Trophoblast cell (in vitro differentiated cells and primary cell): ENCODE measurements at regions not wholly inside any gene's neighbourhood (a gene's known extent, or its start where the extent isn't known, plus 50 kb on each side); places are given as distances from the start of the nearest gene placed in this dataset.

Experiments used
- DNase-seq, 2 donors: peaks; one replicate each; pipeline ENCODE4 v3.0.0-alpha.2; 2016
- H2AFZ ChIP-seq: 2 replicates; pipeline ENCODE4 v1.6.1; 2013; ENCODE audit warnings: low read length, moderate library complexity, mild to moderate bottlenecking; ENCODE audit not compliant: insufficient read depth, poor library complexity
- H2AK5ac ChIP-seq: 2 replicates; pipeline ENCODE4 v1.6.1; 2013; ENCODE audit warnings: mild to moderate bottlenecking, low read length
- H2BK120ac ChIP-seq: 2 replicates; pipeline ENCODE4 v1.6.1; 2013; ENCODE audit warnings: low read length, mild to moderate bottlenecking, moderate library complexity; ENCODE audit not compliant: insufficient read depth, poor library complexity
- H2BK12ac ChIP-seq: 2 replicates; pipeline ENCODE4 v1.6.1; 2013; ENCODE audit warnings: mild to moderate bottlenecking, low read length, moderate library complexity
- H2BK5ac ChIP-seq: 2 replicates; pipeline ENCODE4 v1.6.1; 2013; ENCODE audit warnings: low read length, low read depth, moderate library complexity, mild to moderate bottlenecking; ENCODE audit not compliant: poor library complexity
- H3K14ac ChIP-seq: 2 replicates; pipeline ENCODE4 v1.6.1; 2013; ENCODE audit warnings: mild to moderate bottlenecking, low read length
- H3K18ac ChIP-seq: 2 replicates; pipeline ENCODE4 v1.6.1; 2013; ENCODE audit warnings: mild to moderate bottlenecking, low read length
- H3K23ac ChIP-seq: 2 replicates; pipeline ENCODE4 v1.6.1; 2013; ENCODE audit warnings: low read length
- H3K27ac ChIP-seq: 2 replicates; pipeline ENCODE4 v1.5.1; 2013; ENCODE audit warnings: low read depth, mild to moderate bottlenecking, inconsistent platforms, low read length, moderate library complexity
- H3K27me3 ChIP-seq: 2 replicates; pipeline ENCODE4 v1.6.1; 2013; ENCODE audit warnings: inconsistent platforms, mild to moderate bottlenecking, low read length, moderate library complexity; ENCODE audit not compliant: insufficient read depth
- H3K36me3 ChIP-seq, 2 experiments: 1 replicate in 1 of 2; 2 replicates in 1 of 2; pipeline ENCODE4 v1.6.1; 2013; ENCODE audit warnings: low read length in 2 of 2, mild to moderate bottlenecking in 2 of 2, moderate library complexity in 1 of 2; ENCODE audit not compliant: insufficient read depth in 2 of 2, control insufficient read depth in 1 of 2
- H3K4ac ChIP-seq: 2 replicates; pipeline ENCODE4 v1.6.1; 2013; ENCODE audit warnings: low read depth, mild to moderate bottlenecking, low read length, moderate library complexity
- H3K4me1 ChIP-seq, 2 experiments: 1 replicate in 1 of 2; 2 replicates in 1 of 2; pipeline ENCODE4 v1.6.1; 2013; ENCODE audit warnings: low read length in 2 of 2, mild to moderate bottlenecking in 2 of 2, moderate library complexity in 1 of 2; ENCODE audit not compliant: insufficient read depth in 2 of 2, control insufficient read depth in 1 of 2
- H3K4me2 ChIP-seq: 2 replicates; pipeline ENCODE4 v1.6.1; 2013; ENCODE audit warnings: inconsistent platforms, mild to moderate bottlenecking, low read length, moderate library complexity
- H3K4me3 ChIP-seq: 2 replicates; pipeline ENCODE4 v1.5.1; 2013; ENCODE audit warnings: mild to moderate bottlenecking, low read depth, low read length, inconsistent platforms
- H3K79me1 ChIP-seq: one replicate; pipeline ENCODE4 v1.6.1; 2013; ENCODE audit warnings: low read length
- H3K79me2 ChIP-seq: 2 replicates; pipeline ENCODE4 v1.6.1; 2013; ENCODE audit warnings: low read length, mild to moderate bottlenecking; ENCODE audit not compliant: control insufficient read depth, insufficient read depth, poor library complexity
- H3K9ac ChIP-seq: 2 replicates; pipeline ENCODE4 v1.6.1; 2013; ENCODE audit warnings: mild to moderate bottlenecking, low read length
- H3K9me3 ChIP-seq: 2 replicates; pipeline ENCODE4 v1.6.1; 2013; ENCODE audit warnings: low read depth, mild to moderate bottlenecking, control low read depth, inconsistent platforms, low read length; ENCODE audit not compliant: insufficient read depth
- H4K12ac ChIP-seq: 2 replicates; pipeline ENCODE4 v1.6.1; 2013; ENCODE audit warnings: low read depth, mild to moderate bottlenecking, low read length, moderate library complexity
- H4K8ac ChIP-seq: 2 replicates; pipeline ENCODE4 v1.6.1; 2013; ENCODE audit warnings: low read depth, mild to moderate bottlenecking, low read length, moderate library complexity
- H4K91ac ChIP-seq: one replicate; pipeline ENCODE4 v1.6.1; 2013; ENCODE audit warnings: low read depth, mild to moderate bottlenecking, low read length, moderate library complexity
- WGBS: extraction: QIAGEN DNeasy Blood & Tissue Kit; methylation state at CpG from one replicate; pipeline ENCODE4 v1.1.7; 2013; ENCODE audit warnings: missing lambda C conversion rate; ENCODE audit not compliant: insufficient read length, insufficient coverage; ENCODE audit errors: extremely low coverage; 5-methylcytosine and 5-hydroxymethylcytosine counted together

DNA sequence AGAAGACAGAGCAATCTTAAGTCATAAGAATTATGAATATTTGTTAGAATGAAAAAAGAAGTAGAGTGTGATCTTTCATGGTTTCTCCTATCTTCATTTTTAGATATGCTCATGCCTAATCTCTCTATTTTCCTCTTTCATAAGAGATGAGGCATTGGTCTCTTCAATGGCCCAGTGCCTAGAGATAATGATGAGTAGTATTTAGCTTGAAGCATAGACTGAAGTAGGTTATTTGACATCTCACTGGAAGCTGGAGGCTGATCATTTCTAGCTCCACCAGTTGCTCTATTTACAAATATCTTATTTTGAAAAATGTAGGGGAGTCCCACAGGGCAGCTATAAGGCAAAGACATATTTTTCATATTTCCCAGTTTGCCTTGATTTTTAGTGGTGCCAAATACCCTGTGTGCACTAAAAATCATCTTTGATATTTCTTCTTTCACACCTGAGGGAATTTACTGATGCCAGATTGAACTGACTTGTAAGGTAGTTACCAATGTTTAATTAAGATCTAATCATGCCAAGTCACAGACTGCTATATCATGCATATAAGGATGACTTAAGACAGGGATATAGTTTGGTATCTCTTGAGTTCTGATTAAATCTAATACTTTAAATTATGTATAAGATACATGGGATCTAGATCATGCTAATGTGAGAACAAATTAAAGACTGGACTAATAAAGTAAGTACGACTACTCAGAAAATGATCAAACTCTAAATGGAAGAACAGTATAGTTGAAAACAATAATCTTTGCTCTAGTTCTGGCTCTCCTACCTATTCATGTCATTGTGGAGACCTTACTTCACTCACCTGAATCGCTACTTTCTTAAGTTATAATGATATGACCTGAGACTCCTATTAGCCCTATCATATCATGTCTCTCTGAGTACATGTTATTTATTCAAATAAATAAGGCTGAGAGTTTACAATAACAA, 108.2 kb upstream of the IFNE start:
- H3K27me3 ChIP-seq, result no peaks in the 10 kb centered on the region
- H3K79me1 ChIP-seq, result peaks cover 3% of the 10 kb centered on the region
- no peak overlapping the region for H2BK12ac ChIP-seq
- H3K9me3 ChIP-seq, result no peaks in the 10 kb centered on the region
- H3K36me3 ChIP-seq, result no peaks in the 10 kb centered on the region
- H3K4ac ChIP-seq, result no peak overlapping the region
- H2AK5ac ChIP-seq, result no peak overlapping the region
- no peak overlapping the region for H2BK120ac ChIP-seq
- no peak overlapping the region for H4K8ac ChIP-seq
- no peak overlapping the region for H4K91ac ChIP-seq
- no peak overlapping the region for H2AFZ ChIP-seq
- no peak overlapping the region for H3K4me3 ChIP-seq
- no peaks in the 10 kb centered on the region for H3K79me2 ChIP-seq
- no peak for DNase-seq
- no peak overlapping the region for H3K23ac ChIP-seq
- H3K9ac ChIP-seq, result no peak overlapping the region
- no peak overlapping the region for H4K12ac ChIP-seq
- H3K27ac ChIP-seq, result no peak overlapping the region
- H3K4me2 ChIP-seq, result no peak overlapping the region
- H3K4me1 ChIP-seq, result peaks cover 2 to 3% of the 10 kb centered on the region in 2 experiments
- H3K14ac ChIP-seq, result no peak overlapping the region
- no CpG with 5 or more reads among the region's 2 CpGs for whole genome bisulfite sequencing
- no peak overlapping the region for H2BK5ac ChIP-seq
- H3K18ac ChIP-seq, result no peak overlapping the region

DNA sequence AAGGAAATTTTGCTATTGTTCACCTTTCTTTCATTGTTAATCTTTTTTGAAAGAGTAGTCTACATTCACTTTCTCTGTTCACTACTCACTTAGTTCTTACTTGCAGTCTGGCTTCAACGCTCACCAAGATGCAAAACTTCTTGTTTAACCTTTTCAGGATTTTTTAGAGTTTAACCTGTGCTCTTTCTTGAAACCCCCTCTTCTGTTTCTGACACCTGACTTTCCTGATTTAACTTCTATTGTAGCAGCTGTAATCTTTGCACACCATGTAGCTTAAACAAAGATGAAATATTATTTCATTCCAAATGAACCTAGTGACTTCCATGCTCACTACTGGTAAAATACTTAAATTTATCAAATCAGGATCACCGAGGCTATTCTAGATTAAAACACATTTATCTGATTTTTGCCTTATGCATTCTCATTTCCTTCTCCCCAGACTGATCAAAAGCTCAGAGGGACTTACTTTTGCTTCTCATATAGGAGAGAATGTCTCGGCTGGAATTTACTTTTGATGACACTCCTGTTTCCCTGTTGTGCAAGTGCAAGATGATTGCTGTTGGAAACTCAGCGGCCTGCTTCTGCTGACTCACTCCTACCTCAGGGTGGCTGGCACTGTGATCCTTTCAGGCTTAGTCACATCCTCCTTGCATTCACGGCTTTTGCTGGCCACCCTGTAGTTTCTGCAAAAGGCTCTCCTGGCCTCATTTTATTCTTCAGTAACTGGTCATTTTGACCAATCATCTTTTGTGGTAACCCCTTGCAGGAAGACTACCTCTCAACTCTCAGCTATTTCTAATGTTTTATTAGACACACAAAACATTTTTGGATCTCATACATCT, 109.3 kb upstream of the IFNE start:
- Histone ChIP-seq H3K36me3 (no peaks in the 10 kb centered on the region), H3K9ac (no peak overlapping the region), H3K27me3 (no peaks in the 10 kb centered on the region), H3K23ac (no peak overlapping the region), H2BK5ac (peak overlapping the region; percentile 46), H3K18ac (no peak overlapping the region), H3K4me2 (no peak overlapping the region), H4K8ac (no peak overlapping the region), H4K91ac (no peak overlapping the region), H3K4ac (no peak overlapping the region), H2BK12ac (no peak overlapping the region), H3K14ac (no peak overlapping the region), H3K79me2 (no peaks in the 10 kb centered on the region), H2AK5ac (no peak overlapping the region), H3K79me1 (peaks cover 3% of the 10 kb centered on the region), H4K12ac (no peak overlapping the region), H3K9me3 (no peaks in the 10 kb centered on the region), H2AFZ (no peak overlapping the region), H3K27ac (peak overlapping the region; percentile 58), H2BK120ac (no peak overlapping the region), H3K4me3 (no peak overlapping the region), H3K4me1 (peaks cover 2 to 3% of the 10 kb centered on the region in 2 experiments)
- peak; percentile 86 to 90 for DNase-seq
- WGBS, result no CpG with 5 or more reads among the region's 5 CpGs

DNA sequence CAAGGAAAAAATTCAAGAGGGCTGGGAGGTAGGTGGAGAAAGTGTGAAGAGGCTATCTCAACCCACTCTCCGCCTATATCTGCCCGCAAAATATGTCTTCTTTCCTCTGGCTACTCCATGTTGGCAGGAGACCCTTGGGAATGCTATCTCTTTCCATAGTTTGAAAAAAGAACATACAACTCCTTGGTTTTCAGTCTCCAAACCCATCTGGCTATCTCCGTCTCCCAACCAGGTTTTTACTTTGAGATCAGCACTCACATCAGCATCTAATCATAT, 109.9 kb upstream of the IFNE start:
- H3K18ac ChIP-seq, result no peak overlapping the region
- H3K9ac ChIP-seq, result no peak overlapping the region
- no CpG with 5 or more reads among the region's 3 CpGs for WGBS
- H3K4me1 ChIP-seq, result peaks cover 2 to 3% of the 10 kb centered on the region in 2 experiments
- H2AK5ac ChIP-seq, result no peak overlapping the region
- no peak overlapping the region for H3K23ac ChIP-seq
- H4K8ac ChIP-seq, result no peak overlapping the region
- H3K14ac ChIP-seq, result no peak overlapping the region
- no peaks in the 10 kb centered on the region for H3K79me2 ChIP-seq
- H2BK12ac ChIP-seq, result peak overlapping the region; percentile 82
- H3K27me3 ChIP-seq, result no peaks in the 10 kb centered on the region
- H3K36me3 ChIP-seq, result no peaks in the 10 kb centered on the region
- peak overlapping the region; percentile 46 for H2BK5ac ChIP-seq
- peak overlapping the region; percentile 58 for H3K27ac ChIP-seq
- H3K79me1 ChIP-seq, result peaks cover 3% of the 10 kb centered on the region
- H4K12ac ChIP-seq, result no peak overlapping the region
- H2AFZ ChIP-seq, result no peak overlapping the region
- DNase-seq, result no peak
- peak overlapping the region; percentile 28 for H4K91ac ChIP-seq
- H3K4ac ChIP-seq, result peak overlapping the region; percentile 6
- no peak overlapping the region for H3K4me2 ChIP-seq
- H3K9me3 ChIP-seq, result no peaks in the 10 kb centered on the region
- peak overlapping the region; percentile 72 for H2BK120ac ChIP-seq
- no peak overlapping the region for H3K4me3 ChIP-seq

DNA sequence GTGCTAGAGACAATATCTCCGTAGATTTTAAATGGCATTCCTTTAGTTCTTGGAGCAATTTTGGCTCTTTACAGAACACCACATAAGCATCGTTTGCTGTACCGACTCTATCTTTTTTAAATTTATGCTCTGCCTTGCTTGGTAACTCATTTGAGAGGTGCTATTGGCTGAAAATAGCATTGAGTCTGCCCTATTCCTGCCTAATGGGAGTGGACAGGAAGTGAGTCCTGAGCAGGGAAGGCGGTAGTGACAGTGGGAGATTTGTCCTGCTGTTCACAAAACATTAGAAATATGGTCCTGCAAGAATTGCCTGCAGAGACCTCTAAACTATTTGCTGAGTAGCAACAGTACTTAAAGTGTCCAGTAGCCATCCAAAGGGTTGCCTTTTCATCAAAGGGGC, 115.2 kb upstream of the IFNE start:
- no peaks in the 10 kb centered on the region for H3K79me2 ChIP-seq
- no peaks in the 10 kb centered on the region for H3K9me3 ChIP-seq
- no peak overlapping the region for H3K14ac ChIP-seq
- H3K4me3 ChIP-seq, result no peak overlapping the region
- no peak overlapping the region for H2BK5ac ChIP-seq
- H3K36me3 ChIP-seq, result no peaks in the 10 kb centered on the region
- no peak overlapping the region for H3K27ac ChIP-seq
- H2AFZ ChIP-seq, result no peak overlapping the region
- H3K4ac ChIP-seq, result no peak overlapping the region
- no CpG with 5 or more reads among the region's 4 CpGs for WGBS
- no peak overlapping the region for H3K18ac ChIP-seq
- no peak overlapping the region for H2BK120ac ChIP-seq
- H4K91ac ChIP-seq, result no peak overlapping the region
- no peak overlapping the region for H2AK5ac ChIP-seq
- H3K4me1 ChIP-seq, result peaks cover 0 to 1% of the 10 kb centered on the region in 2 experiments
- DNase-seq, result no peak
- no peaks in the 10 kb centered on the region for H3K79me1 ChIP-seq
- no peaks in the 10 kb centered on the region for H3K27me3 ChIP-seq
- no peak overlapping the region for H3K9ac ChIP-seq
- no peak overlapping the region for H3K4me2 ChIP-seq
- no peak overlapping the region for H3K23ac ChIP-seq
- H4K8ac ChIP-seq, result no peak overlapping the region
- no peak overlapping the region for H2BK12ac ChIP-seq
- no peak overlapping the region for H4K12ac ChIP-seq
